ENCODE measurements at regions not wholly inside any gene's neighbourhood (a gene's known extent, or its start where the extent isn't known, plus 50 kb on each side); places are given as distances from the start of the nearest gene placed in this dataset.

DNA sequence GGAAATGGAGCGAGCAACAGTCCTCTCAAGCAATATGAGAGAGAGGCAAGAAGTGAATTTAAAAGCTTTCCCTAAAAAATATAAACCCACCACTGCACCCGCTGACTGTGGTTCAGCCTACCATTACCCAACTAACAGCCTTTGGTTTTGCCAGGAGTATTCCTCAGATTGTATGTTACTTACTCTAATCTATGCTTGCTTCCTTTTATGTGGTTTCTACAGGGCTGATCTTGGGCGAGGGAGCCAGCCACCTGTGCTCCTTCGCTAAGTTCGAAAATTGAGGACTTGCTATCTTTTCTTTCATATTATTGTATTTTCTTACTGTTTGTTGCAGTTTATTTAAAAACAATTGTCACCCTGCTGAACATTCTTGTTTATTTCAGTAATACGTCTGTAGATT lies 101.1 kb downstream of the DDX53 start:
- H3K36me3 Mint-ChIP-seq: no peaks in the 10 kb centered on the region
- ChIA-PET POLR2A (no interaction called here), CTCF (interaction anchor here (0.6 kb wide), 1 partner anchor 233 kb away, joined by 3 read pairs; no protein-coding TSS in a partner anchor)
- ATAC-seq: no peak
- H3K4me3 Mint-ChIP-seq: no peak overlapping the region
- no peaks in the 10 kb centered on the region for H3K27me3 Mint-ChIP-seq (ENCODE audit: low read depth)
- TF ChIP-seq PRDM15 (CRISPR knock-in tag; IDR thresholded peaks at IDR 0.05): no peak
- TF ChIP-seq, protein P1, sequence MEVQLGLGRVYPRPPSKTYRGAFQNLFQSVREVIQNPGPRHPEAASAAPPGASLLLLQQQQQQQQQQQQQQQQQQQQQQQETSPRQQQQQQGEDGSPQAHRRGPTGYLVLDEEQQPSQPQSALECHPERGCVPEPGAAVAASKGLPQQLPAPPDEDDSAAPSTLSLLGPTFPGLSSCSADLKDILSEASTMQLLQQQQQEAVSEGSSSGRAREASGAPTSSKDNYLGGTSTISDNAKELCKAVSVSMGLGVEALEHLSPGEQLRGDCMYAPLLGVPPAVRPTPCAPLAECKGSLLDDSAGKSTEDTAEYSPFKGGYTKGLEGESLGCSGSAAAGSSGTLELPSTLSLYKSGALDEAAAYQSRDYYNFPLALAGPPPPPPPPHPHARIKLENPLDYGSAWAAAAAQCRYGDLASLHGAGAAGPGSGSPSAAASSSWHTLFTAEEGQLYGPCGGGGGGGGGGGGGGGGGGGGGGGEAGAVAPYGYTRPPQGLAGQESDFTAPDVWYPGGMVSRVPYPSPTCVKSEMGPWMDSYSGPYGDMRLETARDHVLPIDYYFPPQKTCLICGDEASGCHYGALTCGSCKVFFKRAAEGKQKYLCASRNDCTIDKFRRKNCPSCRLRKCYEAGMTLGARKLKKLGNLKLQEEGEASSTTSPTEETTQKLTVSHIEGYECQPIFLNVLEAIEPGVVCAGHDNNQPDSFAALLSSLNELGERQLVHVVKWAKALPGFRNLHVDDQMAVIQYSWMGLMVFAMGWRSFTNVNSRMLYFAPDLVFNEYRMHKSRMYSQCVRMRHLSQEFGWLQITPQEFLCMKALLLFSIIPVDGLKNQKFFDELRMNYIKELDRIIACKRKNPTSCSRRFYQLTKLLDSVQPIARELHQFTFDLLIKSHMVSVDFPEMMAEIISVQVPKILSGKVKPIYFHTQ (CRISPR knock-in tag; IDR thresholded peaks at IDR 0.05): no peak
- no peak for TF ChIP-seq ZNF263 (CRISPR knock-in tag; IDR thresholded peaks at IDR 0.05; ENCODE audit: low read depth)
- no peak for TF ChIP-seq GABPB1 (CRISPR knock-in tag; IDR thresholded peaks at IDR 0.05)
- TF ChIP-seq, protein P2, sequence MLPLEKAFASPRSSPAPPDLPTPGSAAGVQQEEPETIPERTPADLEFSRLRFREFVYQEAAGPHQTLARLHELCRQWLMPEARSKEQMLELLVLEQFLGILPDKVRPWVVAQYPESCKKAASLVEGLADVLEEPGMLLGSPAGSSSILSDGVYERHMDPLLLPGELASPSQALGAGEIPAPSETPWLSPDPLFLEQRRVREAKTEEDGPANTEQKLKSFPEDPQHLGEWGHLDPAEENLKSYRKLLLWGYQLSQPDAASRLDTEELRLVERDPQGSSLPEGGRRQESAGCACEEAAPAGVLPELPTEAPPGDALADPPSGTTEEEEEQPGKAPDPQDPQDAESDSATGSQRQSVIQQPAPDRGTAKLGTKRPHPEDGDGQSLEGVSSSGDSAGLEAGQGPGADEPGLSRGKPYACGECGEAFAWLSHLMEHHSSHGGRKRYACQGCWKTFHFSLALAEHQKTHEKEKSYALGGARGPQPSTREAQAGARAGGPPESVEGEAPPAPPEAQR (CRISPR knock-in tag; IDR thresholded peaks at IDR 0.05): no peak
- no peak for TF ChIP-seq KAT7 (CRISPR knock-in tag; IDR thresholded peaks at IDR 0.05; ENCODE audit: borderline replicate concordance)
- no peak for TF ChIP-seq OVOL2 (CRISPR knock-in tag; IDR thresholded peaks at IDR 0.05; ENCODE audit: borderline replicate concordance)
- no peak for TF ChIP-seq MLX (CRISPR knock-in tag; IDR thresholded peaks at IDR 0.05)
- no peak for TF ChIP-seq ZNF512 (CRISPR knock-in tag; IDR thresholded peaks at IDR 0.05; ENCODE audit: borderline replicate concordance)
- TF ChIP-seq, protein P3, sequence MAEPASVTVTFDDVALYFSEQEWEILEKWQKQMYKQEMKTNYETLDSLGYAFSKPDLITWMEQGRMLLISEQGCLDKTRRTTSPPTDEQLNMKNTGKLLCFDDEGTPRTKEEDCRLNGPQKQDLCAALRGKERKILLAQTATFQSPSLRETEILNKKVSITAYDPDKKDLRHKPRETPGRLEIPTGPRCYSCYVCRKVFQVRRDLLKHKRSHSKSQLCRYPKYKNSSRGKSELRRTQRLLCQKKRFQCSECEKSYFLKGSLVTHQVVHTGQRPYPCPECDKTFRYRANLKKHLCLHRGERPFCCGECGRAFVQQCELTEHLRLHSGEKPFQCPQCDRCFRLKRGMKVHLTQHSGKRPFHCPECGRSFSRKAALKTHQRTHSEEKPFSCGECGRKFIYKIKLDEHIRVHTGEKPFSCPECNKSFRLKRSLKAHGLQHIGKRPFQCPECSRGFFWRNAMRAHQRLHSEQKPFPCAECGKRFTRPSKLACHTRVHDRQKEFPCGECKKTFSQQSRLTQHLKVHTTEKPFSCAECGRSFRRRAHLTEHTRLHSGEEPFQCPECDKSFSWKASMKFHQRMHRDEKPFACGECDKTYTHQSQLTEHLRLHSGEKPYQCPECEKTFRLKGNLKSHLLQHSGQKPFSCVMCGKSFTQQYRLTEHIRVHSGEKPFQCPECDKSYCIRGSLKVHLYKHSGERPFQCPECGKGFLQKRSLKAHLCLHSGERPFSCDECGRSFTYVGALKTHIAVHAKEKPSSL (CRISPR knock-in tag; conservative IDR thresholded peaks at IDR 0.05): no peak
- no peak for TF ChIP-seq NFATC4 (CRISPR knock-in tag; IDR thresholded peaks at IDR 0.05)
- TF ChIP-seq, protein P4, sequence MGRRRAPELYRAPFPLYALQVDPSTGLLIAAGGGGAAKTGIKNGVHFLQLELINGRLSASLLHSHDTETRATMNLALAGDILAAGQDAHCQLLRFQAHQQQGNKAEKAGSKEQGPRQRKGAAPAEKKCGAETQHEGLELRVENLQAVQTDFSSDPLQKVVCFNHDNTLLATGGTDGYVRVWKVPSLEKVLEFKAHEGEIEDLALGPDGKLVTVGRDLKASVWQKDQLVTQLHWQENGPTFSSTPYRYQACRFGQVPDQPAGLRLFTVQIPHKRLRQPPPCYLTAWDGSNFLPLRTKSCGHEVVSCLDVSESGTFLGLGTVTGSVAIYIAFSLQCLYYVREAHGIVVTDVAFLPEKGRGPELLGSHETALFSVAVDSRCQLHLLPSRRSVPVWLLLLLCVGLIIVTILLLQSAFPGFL (CRISPR knock-in tag; IDR thresholded peaks at IDR 0.05; ENCODE audit: borderline replicate concordance): no peak
- TF ChIP-seq, protein P5, sequence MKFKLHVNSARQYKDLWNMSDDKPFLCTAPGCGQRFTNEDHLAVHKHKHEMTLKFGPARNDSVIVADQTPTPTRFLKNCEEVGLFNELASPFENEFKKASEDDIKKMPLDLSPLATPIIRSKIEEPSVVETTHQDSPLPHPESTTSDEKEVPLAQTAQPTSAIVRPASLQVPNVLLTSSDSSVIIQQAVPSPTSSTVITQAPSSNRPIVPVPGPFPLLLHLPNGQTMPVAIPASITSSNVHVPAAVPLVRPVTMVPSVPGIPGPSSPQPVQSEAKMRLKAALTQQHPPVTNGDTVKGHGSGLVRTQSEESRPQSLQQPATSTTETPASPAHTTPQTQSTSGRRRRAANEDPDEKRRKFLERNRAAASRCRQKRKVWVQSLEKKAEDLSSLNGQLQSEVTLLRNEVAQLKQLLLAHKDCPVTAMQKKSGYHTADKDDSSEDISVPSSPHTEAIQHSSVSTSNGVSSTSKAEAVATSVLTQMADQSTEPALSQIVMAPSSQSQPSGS (CRISPR knock-in tag; IDR thresholded peaks at IDR 0.05; ENCODE audit: borderline replicate concordance, low read depth): no peak
- TF ChIP-seq ESRRA (CRISPR knock-in tag; IDR thresholded peaks at IDR 0.05; ENCODE audit: borderline replicate concordance): no peak
- no peak for TF ChIP-seq ATF1 (CRISPR knock-in tag; IDR thresholded peaks at IDR 0.05)
- no peaks in the 10 kb centered on the region for H3K4me1 Mint-ChIP-seq
- H3K9me3 Mint-ChIP-seq: peaks cover 9% of the 10 kb centered on the region; the same call in 1 of the 2 replicates
- no peak overlapping the region for H3K27ac Mint-ChIP-seq
- DNase-seq (ENCODE audit: low spot score): no peak
